NCI-H526 (cell line): ENCODE measurements at regions not wholly inside any gene's neighbourhood (a gene's known extent, or its start where the extent isn't known, plus 50 kb on each side); places are given as distances from the start of the nearest gene placed in this dataset.

Experiments
- DNase-seq, 2 experiments: peaks; one replicate each; lab custom pipeline; 2025; lab: John Stamatoyannopoulos, UW

DNA sequence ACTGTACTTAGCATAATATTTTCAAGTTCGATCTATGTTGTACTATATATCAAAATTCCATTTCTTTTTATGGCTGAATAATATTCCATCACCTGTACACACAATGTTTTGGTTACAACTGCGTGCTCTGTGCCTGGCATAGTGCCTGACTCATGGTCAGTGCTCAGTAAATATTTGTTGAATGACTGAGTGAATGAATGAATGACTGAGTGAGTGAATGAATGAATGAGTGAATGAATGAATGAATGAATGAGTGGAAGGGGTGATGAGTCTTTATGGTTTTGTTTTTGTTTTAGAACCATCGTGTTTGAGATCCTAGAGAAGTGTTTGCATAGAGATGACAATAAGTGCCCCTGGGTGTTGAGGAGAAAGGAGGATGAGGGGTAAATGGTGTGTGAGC lies 155.3 kb downstream of the MRM1 start:
- DNase-seq, result no peak

DNA sequence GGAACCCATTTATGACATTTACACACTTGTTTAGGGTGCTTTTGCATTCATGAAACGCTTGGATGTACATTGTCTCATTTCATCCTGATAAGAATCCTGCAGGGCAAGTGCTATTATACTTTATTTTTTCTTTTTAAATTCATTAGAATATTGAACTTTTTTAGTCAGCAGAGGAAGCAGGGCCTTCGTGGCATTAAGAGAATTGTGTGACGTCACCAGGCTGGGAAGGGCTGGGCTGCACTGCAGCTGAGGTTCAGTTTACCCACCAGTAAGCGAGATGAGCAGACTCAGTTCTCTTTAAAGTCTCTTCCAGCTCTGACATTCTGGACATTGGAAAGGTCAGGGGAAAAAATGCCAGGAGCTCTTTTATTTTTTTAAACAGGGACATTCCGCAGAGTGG lies 159.0 kb downstream of the MRM1 start:
- no peak for DNase-seq

DNA sequence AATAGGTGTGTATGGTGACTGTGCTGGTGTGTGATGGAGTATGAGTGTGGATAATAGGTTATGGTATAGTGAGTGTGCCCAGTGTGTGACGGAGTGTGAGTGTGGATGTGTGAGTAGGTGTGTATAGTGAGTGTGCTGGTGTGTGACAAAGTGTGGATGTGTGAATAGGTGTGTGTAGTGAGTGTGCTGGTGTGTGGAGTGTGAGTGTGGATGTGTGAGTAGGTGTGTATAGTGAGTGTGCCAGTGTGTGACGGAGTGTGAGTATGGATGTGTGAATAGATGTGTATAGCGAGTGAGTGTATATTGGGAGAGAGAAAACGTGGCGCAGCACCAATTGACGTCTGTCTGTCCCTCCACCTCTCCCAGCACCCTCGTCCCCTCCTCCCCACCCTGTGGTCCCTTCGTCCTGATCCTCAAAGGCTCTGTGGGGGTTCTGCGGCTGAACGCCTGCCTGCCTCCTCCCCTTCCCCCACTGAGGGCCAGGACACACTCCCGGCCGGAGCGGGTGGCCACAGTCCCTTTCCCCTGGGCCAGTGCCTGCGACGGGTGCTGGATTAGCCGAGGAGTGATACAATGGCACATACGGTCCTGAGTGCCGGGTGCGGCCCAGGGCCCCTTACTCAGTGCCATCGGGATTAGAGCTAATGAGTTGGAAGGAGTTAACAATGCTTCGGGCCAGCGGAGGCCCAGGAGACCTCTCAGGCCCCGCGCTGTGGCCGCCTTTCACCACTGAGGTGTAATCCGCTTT lies 160.0 kb downstream of the MRM1 start:
- no peak for DNase-seq

DNA sequence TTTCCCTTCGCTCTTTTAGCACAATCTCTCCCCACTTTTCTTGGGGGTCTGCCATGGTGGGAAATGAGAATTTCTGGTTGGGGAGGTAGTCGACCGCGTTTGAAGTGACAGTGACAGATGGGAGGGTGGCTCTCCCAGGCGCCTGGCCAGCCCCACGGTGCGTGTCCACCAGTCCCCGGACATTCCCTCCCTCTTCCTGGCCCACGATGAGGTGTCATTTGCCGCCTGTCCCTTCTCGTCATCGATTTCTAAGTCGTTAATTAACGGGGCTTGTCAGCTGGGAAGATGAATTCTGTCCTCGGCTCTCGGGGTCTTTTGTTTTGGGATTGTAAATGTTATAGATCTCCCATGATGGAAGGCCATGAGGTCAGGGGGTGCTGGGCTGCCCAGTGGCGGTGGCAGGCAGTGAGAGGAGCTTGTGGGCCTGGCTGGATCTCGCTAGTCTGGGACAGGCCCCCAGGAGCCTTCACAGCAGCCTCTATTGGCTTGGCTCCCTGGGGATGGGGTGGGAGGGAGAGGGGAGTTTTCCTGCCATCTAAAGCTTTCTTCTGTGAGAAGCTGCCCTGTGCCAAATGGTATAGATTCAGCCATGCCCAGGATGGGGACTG lies 164.2 kb downstream of the MRM1 start:
- DNase-seq, result no peak

DNA sequence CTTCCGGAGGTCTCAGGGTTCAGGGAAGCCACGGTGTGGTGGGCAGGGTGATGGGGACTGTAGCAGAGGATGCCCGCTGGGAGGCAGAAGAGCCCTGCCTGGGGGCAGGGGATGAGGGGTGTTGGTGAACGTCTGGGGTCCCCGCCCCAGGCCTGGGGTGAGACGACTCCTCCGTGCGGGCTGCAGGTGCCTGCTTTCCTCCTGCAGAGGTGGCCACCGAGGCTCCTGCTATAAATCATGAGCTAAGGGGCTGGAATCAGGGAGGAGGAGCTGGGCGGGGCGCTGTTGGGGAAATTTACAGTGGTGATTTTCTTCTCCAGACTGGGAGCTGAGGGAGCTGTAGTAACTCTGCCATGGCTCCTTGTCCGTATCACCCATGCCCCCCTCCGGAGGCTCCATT lies 167.0 kb downstream of the MRM1 start:
- peak in 1 of 2 experiments; percentile 48 for DNase-seq

DNA sequence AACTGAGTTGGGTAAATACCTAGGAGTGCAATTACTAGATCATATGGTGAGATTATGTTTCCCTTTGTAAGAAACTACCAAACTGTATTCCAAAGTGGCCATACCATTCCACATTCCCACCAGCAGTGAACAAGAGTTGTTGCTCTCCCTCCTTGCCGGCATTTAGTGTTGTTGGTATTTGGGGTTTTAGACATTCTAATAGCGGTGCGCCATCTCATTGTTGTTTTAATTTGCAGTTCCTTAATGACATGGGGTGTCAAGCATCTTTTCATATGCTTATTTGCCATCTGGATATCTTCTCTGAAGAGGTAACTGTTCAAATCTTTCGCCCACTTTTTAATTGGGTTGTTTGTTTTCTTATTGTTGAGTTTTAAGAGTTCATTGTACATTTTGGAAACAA lies 164.2 kb upstream of the LHX1 start:
- no peak for DNase-seq

DNA sequence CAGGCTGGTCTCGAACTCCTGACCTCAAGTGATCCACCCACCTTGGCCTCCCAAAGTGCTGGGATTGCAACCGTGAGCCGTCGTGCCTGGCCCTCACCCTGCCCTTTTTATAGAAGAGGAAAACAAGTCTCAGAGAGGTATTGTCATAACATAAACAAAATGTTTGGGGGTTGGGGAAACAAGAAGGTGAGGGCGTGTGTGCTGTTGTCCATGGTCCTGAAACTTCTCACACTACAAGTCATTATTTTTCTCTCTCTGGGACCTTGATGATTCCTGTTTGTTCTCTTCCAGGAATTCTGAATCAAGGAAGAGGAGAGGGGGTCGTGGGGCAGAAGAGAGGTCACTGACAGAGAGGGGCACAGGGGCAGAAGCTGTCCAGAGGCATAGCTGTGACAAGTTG lies 160.2 kb upstream of the LHX1 start:
- no peak for DNase-seq

DNA sequence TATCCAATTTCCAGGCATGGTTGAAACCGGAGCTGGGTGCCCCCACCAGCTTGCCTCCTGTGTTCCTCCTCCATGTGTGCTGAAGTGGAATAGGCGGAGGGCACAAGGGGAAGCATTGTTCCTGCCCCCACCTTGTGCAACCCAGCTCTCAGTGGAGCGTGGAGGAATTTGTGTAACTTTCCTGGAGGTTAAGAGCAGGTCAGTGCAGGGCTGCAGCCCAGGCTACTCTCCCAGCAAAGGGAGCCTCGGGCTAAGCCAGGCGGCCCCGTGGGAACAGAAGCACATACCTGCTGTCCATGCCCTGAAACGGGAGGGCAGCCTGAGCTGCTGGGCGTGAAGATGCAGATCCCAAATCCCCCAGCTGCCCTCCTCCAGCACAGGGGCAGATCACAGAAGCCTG lies 158.8 kb upstream of the LHX1 start:
- DNase-seq, result peak; percentile 81 to 91

DNA sequence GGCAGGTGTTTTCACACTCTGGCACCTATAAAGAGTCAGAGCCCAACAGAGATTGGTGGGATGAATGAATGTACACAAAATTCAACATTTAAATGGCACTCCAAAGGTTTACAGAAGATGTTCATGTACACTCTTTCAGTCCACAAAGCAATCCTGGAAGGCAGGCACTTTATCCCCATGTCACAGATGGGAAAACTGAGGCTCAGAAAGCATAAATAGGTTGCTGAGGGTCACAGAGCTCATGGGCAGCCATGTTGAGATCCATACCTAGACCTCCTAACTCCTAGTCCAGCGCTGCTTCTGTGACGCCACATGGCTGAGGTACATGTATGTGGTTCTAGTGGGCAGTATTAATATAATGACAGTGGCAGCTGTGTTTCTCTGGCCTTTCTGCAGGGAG lies 157.7 kb upstream of the LHX1 start:
- no peak for DNase-seq

DNA sequence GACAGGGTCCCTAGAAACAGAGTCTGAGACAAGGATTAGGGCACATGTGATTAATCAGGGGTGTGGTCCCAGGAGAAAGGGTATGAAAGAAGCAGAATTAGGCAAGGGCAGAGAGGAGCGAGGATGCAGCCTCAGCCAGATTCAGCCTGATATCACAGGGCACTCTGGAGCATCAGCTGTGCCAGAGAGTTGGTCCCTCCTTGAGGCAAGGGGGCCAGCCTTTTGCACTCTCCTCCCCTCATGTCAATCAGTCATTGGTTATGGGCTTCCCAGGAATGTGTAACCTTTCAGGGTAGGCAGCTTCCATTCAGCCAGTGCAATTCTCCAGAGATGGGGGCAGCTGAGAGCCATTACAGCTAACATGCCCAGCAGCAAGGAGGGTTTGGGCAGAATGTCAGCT lies 152.6 kb upstream of the LHX1 start:
- no peak for DNase-seq

DNA sequence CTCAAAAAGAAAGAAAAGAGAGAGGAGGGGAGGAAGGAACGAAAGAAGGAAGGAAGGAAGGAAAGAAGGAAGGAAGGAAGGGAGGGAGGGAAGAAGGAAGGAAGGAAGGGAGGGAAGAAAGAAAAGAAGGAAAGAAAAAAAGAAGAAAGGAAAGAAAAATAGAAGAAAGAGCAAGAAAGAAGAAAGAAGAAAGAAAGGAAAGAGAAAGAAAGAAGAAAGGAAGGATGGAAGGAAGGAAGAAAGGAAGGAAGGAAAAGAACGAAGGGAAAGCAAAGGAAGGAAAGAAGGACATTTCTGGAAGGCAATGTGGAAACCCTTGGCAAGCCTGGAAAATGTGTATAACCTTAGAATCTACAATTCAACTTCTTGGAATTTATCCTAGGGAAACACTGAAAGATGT lies 150.4 kb upstream of the LHX1 start:
- no peak for DNase-seq

DNA sequence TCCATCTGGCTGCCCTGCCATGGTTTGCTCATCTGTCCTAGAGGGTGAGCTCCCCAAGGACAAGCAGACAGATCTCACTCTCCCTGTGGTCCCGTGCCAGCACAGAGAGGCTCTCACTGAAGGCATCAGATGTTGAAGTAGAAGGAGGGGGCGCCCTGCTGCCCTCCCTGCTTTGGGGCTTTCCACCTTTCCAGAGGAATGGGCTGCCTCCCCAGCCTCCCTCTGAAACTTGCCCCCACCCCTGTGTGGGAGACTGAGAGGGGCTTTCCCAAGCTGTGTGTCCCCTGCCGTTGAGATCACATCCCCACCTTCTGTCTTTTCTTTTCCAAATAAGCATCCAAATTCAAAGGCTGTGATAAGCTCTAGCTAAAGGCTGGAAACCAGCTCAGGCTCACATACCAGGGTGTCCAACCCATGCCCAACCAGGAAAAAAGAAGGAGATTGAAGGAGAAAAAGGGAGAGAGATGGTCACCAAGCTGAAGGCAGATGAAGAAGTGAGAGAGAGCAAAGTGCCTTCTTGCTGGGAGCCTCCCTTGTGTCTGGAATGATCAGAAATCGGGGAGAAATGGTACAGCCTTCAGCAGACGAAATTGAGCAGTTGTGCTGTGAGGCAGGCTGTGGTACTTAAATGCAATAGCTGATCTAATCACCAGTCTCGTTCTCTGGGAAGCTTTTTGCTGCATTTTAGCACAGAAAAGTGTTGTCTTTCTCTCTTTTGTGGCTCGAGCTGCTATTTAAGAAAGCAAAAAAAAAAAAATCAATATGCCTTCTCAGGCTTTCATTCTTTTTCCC lies 145.9 kb upstream of the LHX1 start:
- DNase-seq, result no peak

DNA sequence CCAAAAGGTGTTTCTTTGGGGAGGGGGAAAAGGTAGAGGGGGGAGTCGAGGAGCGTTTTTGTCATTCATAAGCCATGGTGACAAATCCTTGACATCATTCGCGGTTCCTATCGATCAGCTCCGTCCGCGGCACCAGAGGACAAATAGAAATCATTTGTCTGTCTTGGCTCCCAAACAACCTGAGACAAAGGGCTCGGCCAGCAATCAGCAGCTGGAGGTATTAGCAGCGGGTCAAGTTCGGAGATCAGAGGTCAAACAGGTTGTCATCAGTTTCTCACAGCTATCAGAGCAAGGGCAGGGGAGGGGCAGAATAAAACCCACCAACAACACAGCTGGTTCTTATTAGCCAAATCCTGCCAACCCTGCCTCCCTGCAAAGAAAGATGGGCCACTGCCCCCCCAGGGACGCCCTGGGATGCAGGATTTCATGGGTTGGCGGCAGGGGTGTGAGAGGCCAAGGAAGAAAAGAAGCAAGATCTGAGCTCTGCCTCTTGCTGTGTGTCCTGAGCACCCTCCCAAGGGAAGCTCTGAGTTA lies 145.3 kb upstream of the LHX1 start:
- DNase-seq, result no peak

DNA sequence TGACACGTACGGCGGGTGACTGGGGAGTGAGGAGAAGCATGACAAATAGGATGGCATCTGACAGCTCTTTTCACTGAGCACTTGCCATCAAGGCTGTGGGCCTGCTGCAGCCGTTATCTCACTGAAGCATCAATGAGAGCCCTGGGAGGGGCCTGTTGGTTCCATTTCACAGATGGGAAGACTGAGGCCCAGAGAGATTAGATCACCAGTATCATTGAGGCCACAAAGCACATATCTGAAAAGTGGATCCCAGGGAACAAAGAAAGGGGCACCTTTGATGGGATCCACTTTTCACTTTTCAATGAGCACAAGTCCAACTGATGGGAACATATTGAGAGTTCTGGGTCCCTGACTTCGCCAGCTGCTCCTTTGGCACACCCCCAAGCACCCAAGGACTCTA lies 144.4 kb upstream of the LHX1 start:
- no peak for DNase-seq

DNA sequence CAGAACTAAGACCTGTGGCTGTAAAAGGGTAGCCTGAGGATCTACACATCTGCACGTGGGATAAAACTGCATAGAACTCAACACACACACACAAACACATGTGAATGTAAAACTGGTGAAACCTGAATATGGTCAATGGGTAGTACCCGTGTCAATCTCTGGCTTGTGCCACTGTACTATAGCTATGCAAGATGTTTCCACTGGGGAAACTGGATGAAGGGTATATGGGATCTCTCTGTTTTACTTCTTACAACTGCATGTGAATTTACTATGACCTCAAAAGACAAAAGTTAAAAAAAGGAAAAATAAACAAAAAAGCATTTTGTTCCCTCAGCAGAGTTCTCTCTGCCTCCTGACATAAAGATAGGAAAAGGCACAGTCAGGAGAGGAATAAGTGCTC lies 143.3 kb upstream of the LHX1 start:
- DNase-seq, result no peak

DNA sequence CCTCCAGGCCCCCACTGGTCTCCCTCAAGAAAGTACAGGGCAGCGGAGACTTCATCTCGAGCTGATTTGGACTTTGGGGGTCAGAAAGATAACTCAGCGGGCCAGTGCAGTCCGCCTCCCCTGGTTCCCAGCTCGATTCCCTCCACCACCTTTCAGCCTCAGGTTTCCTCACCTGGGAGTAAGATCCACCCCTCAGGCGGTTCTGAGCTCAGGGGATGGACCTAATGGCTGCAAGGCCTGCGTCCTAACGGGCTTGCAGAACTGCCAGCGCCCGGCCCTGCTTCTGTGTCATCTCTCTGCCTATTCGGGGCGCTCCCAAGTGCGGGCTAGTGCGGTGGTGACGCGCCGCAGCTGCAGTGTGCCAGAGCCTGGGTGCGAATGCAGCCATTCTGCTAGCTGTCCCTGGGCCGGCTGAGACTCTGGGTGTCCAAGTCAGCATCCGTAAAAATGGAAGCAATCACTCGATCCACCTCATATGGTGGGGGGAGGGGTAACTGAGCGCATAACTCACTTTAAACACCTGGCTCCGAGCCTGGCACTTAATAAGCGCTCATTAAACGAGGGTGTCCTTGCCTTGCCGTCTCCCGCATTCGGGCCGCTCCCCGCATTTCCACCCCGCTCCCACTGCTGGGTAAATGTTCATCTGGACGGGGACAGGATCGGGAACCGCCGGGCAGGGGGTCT lies 129.6 kb upstream of the LHX1 start:
- DNase-seq, result no peak

DNA sequence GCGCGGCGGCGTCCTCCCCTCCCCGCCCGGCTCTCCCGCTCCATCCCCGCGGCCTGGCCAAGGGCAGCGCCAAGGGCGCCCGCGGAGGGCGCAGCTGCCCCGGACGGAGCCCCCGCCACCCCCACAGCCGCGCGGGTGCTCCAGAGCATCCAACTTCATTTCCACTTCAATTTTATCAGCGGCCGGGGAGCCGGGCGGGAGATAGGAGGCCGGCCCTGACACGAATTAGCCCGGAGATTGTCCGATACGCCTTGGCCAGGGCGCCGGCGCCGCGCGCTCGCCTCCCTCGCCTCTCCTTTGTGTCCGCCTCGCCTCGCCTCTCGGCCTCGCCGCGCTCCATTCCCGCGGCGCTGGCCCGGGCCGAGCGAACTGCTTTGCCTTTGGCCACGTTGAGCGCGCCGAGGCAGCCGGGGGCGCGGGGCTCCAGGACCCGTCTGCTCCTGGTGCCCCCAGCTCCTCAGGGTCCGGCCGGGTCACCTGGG lies 129.1 kb upstream of the LHX1 start:
- DNase-seq, result peak in 1 of 2 experiments; percentile 67

DNA sequence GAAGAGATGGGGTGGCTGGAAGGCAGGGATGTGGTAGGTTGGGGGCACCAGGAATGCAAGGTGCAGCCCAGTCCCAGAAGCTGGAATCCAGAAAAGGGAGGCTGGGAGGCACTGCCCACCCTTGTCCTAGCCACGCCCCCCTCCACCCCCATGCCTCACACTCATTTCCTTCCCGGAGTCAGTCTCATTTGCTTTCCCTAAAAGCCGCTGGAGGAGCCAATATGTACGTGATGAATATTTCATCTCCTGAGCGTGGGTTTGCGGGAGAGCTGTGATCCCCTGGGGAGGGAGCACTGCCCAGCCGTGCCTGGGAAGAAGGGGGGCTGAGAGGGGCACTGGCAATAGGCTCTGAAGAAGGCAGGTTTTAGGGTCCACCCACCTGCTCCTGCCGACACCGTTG lies 124.5 kb upstream of the LHX1 start:
- peak in 1 of 2 experiments; percentile 29 for DNase-seq

DNA sequence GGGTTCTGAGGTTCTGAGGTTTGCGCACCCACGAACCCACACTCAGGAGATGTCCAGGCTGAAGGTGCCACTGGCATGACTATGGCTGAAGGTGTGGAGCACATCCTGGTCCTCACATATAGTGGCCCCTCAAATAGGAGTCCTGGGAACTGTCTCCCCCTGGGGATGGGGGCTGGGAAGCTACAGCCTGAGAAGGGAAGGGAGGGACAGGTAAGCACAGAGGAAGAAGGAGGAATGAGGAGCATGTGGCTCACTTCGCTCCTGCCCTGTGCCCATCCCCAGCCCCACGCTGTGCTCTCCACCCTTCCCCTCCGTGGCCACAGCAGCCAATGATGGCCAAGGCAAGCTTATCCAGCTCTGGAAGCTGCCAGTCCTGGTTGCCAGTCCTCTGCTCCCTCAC lies 123.9 kb upstream of the LHX1 start:
- DNase-seq, result no peak

DNA sequence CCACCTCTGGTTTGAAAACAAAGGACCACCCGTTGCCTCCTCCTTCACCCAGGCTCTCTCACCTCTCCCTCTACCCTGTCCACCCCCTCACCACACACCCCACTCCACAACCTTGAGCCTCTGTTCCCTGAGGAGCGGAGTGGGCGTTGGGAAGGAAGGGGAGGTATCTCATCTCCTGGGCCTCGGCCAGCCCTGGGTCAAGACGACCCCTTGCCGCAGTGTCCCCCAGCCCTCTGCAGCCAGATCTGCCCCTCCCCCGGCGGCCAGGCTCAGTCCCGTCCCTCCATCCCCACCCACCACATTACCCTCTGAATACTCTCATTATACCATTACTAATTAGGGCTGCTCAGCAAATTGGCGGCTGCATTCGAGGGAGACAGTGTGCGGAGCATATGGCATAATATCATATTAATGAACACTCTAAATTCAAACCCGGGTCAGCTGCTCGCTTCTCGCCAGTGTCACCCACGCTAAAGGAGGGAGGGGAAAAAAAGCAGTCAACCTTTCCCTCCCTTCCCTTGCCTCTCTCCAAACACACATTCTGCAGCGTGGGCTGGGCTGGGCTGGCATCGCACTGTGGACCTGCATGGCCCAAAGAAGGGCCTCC lies 123.2 kb upstream of the LHX1 start:
- DNase-seq, result no peak

DNA sequence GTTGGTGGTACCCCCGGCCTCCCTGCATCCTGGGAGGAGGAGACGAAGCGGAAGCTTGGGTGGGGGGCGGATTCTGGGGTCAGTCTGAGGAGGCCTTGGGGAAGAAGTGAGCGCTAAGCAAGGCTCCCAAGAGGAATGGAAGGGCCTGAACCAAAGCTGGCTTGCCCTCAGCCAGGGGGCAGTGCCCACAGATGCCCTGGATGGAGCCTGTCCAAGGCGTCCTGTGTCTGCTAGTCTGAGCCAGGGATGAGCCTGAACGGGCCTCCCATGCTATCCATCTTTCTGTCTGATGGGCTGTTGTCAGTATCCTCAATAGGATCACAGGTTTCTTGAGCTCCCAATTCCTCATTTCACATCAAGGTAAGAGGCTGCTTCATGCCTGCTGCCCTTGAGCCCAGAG lies 122.3 kb upstream of the LHX1 start:
- no peak for DNase-seq
